Activated CD4-positive, CD25-positive, alpha-beta regulatory T cell treated with anti-CD3 and anti-CD28 coated beads, Interleukin-2, amount 50 U/mL, for 24 hours (primary cell): ENCODE measurements at regions not wholly inside any gene's neighbourhood (a gene's known extent, or its start where the extent isn't known, plus 50 kb on each side); places are given as distances from the start of the nearest gene placed in this dataset.
"Not testable (repeated sequence)": the region's sequence is repeated elsewhere in the genome, so short reads cannot be mapped to it uniquely, and the experiment has no call there.

ENCODE experiments used
- ATAC-seq, 2 donors: fragments of 150-1000 bp; cut with Tn5 transposase; one replicate each; pipeline ENCODE4 v1.10.0; 2021; ENCODE audit warnings: mild to moderate bottlenecking in 1 of 2, moderate library complexity in 1 of 2

GRCh38 chr5:154652746-154653417 lies 102.3 kb upstream of the LARP1 start:
- ATAC-seq, result no peak

GRCh38 chr5:154651795-154652194 lies 103.4 kb upstream of the LARP1 start:
- ATAC-seq, result not testable (repeated sequence)

GRCh38 chr5:154648706-154649105 lies 106.5 kb upstream of the LARP1 start:
- no peak for ATAC-seq

GRCh38 chr5:154648229-154648628 lies 106.9 kb upstream of the LARP1 start:
- ATAC-seq, result no peak

GRCh38 chr5:154647761-154648145 lies 107.4 kb upstream of the LARP1 start:
- no peak for ATAC-seq

- peak; percentile 25 to 36 for ATAC-seq
These were observed 107.9 kb upstream of the LARP1 start for GRCh38 chr5:154647114-154647760.

- peak in 1 of 2 donors; percentile 20 for ATAC-seq
These were observed 108.4 kb upstream of the LARP1 start for GRCh38 chr5:154646745-154647113.

GRCh38 chr5:154644745-154645411 lies 110.3 kb upstream of the LARP1 start:
- ATAC-seq, result no peak

- no peak for ATAC-seq
These were observed 112.5 kb upstream of the LARP1 start for GRCh38 chr5:154642499-154643245.

- ATAC-seq, result not testable (repeated sequence)
These were observed 114.9 kb upstream of the LARP1 start for GRCh38 chr5:154640213-154640831.

GRCh38 chr5:154636786-154637185 lies 118.4 kb upstream of the LARP1 start:
- ATAC-seq, result not testable (repeated sequence)

GRCh38 chr5:154636271-154636670 lies 118.9 kb upstream of the LARP1 start:
- ATAC-seq, result not testable (repeated sequence)

GRCh38 chr5:154633744-154634143 lies 121.4 kb upstream of the LARP1 start:
- not testable (repeated sequence) for ATAC-seq

GRCh38 chr5:154631141-154631540 lies 124.0 kb upstream of the LARP1 start:
- ATAC-seq, result no peak

GRCh38 chr5:154630410-154630809 lies 124.8 kb upstream of the LARP1 start:
- no peak for ATAC-seq

- ATAC-seq, result no peak
These were observed 126.5 kb upstream of the LARP1 start for GRCh38 chr5:154628685-154629084.

GRCh38 chr5:154627698-154628678 lies 127.2 kb upstream of the LARP1 start:
- no peak for ATAC-seq

- no peak for ATAC-seq
These were observed 128.2 kb upstream of the LARP1 start for GRCh38 chr5:154626876-154627557.

GRCh38 chr5:154625031-154625430 lies 130.1 kb upstream of the LARP1 start:
- no peak for ATAC-seq

- ATAC-seq, result no peak
These were observed 130.8 kb upstream of the LARP1 start for GRCh38 chr5:154624341-154624740.

GRCh38 chr5:154620411-154620810 lies 134.8 kb upstream of the LARP1 start:
- ATAC-seq, result no peak
